C4-2B (cell line): ENCODE measurements at regions not wholly inside any gene's neighbourhood (a gene's known extent, or its start where the extent isn't known, plus 50 kb on each side); places are given as distances from the start of the nearest gene placed in this dataset.

ENCODE experiments used
- CTCF ChIP-seq: fragments of 450-650 bp; conservative IDR thresholded peaks from 2 replicates; pipeline ENCODE4 v1.5.1; 2017; ENCODE audit warnings: mild to moderate bottlenecking
- ZFX ChIP-seq: fragments of 450-650 bp; IDR thresholded peaks from 2 replicates; pipeline ENCODE4 v1.6.1; 2017

GRCh38 chr1:166258017-166258416, 91.2 kb upstream of the FAM78B start:
- TF ChIP-seq CTCF (no peak), ZFX (no peak)
